Left ventricle myocardium inferior (tissue), 1 donor: ENCODE measurements at regions not wholly inside any gene's neighbourhood (a gene's known extent, or its start where the extent isn't known, plus 50 kb on each side); places are given as distances from the start of the nearest gene placed in this dataset.

Experiments used
- DNase-seq: peaks from one replicate; pipeline ENCODE4 v3.0.0-alpha.2; 2020
- H3K27ac ChIP-seq: fragments of 200-600 bp; replicated peaks from 2 replicates; pipeline ENCODE4 v1.8.0; 2021
- H3K27me3 ChIP-seq: fragments of 200-600 bp; 2 replicates; pipeline ENCODE4 v1.8.0; 2021; ENCODE audit warnings: low read depth
- H3K36me3 ChIP-seq: fragments of 200-600 bp; 2 replicates; pipeline ENCODE4 v1.8.0; 2021
- H3K4me1 ChIP-seq: fragments of 200-600 bp; 2 replicates; pipeline ENCODE4 v1.8.0; 2021
- H3K4me3 ChIP-seq: fragments of 200-600 bp; 2 replicates; pipeline ENCODE4 v1.8.0; 2021; ENCODE audit warnings: mild to moderate bottlenecking, moderate library complexity
- H3K9me3 ChIP-seq: fragments of 200-600 bp; replicated peaks from 2 replicates; pipeline ENCODE4 v1.8.0; 2021
- intact Hi-C: fragments of 100-400 bp; cut with micrococcal nuclease; formaldehyde crosslinking; loops from one replicate; pipeline ENCODE4 v1.11.0; 2022
- TF ChIP-seq, protein P1 (sequence below): fragments of 200-600 bp; IDR thresholded peaks from 2 replicates; pipeline ENCODE4 v1.8.0; 2021; ENCODE audit warnings: antibody characterized with exemption, mild to moderate bottlenecking, borderline replicate concordance
- donor health status: DM: no; HTN: yes; CAD: no; lungs with severe emphysema.

DNA sequence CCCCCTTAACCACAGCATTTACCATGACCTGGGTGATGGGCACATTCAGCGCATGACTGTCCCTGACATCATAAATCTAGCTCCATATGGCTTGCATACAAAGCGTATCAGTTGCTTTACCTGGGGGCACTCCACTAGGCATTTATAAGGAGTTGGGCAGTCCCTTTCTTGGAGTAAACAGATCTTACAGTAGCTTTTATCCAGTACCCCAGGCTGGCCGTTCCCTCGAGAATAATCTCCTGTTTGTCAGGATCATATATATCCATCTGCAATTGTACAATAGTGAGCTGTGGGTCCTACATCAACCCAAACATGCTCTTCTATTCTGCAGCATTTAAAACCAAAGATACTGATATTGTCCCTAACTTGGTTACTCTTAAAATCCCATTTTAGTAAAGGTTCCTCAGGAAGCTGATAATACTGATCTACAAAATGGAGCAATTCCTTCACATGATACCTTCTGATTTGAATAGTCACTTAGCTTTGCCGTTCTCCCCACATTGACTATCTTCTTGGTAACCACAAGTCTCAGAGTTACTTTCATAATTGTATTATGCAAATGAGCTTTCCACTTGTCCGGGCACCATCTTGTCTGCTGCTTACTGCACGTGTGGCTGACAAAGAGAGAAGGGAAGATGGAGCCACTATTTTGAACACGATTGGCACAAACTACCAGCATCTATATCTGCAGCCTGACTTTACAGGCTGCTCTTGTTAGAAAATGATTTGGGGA is 205.0 kb downstream of the CWF19L2 start:
- no peak for DNase-seq
- TF ChIP-seq, protein P1, sequence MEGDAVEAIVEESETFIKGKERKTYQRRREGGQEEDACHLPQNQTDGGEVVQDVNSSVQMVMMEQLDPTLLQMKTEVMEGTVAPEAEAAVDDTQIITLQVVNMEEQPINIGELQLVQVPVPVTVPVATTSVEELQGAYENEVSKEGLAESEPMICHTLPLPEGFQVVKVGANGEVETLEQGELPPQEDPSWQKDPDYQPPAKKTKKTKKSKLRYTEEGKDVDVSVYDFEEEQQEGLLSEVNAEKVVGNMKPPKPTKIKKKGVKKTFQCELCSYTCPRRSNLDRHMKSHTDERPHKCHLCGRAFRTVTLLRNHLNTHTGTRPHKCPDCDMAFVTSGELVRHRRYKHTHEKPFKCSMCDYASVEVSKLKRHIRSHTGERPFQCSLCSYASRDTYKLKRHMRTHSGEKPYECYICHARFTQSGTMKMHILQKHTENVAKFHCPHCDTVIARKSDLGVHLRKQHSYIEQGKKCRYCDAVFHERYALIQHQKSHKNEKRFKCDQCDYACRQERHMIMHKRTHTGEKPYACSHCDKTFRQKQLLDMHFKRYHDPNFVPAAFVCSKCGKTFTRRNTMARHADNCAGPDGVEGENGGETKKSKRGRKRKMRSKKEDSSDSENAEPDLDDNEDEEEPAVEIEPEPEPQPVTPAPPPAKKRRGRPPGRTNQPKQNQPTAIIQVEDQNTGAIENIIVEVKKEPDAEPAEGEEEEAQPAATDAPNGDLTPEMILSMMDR: no peak
- intact Hi-C loops: no loop called here
- Histone ChIP-seq H3K27ac (no peak overlapping the region), H3K36me3 (no peaks in the 10 kb centered on the region), H3K4me1 (no peaks in the 10 kb centered on the region), H3K27me3 (peaks cover 15% of the 10 kb centered on the region), H3K4me3 (no peak overlapping the region), H3K9me3 (no peaks in the 10 kb centered on the region)

DNA sequence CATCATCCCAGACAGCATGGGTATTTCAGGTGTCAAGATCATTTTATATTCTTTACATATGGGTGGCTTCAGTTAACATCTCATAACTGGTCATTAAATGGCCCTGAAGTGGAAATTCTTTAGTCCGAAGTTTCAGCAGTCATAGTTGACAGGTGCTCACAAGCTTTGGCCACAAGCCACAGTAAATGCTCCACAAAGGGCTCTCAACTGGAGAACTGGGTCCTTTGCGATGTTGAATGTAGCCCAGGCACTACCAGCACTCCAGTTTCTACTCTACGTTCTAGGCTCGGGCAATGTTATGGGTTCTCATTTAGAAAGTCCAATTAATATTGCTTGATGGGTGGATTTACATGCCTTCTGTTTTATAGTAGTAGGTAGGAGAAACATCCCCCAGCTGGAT is 206.3 kb downstream of the CWF19L2 start:
- no peaks in the 10 kb centered on the region for H3K36me3 ChIP-seq
- no peak overlapping the region for H3K4me3 ChIP-seq
- H3K9me3 ChIP-seq: no peaks in the 10 kb centered on the region
- TF ChIP-seq, protein P1: no peak
- intact Hi-C loops: no loop called here
- H3K27ac ChIP-seq: no peak overlapping the region
- peaks cover 15% of the 10 kb centered on the region for H3K27me3 ChIP-seq
- H3K4me1 ChIP-seq: no peaks in the 10 kb centered on the region
- DNase-seq: no peak

DNA sequence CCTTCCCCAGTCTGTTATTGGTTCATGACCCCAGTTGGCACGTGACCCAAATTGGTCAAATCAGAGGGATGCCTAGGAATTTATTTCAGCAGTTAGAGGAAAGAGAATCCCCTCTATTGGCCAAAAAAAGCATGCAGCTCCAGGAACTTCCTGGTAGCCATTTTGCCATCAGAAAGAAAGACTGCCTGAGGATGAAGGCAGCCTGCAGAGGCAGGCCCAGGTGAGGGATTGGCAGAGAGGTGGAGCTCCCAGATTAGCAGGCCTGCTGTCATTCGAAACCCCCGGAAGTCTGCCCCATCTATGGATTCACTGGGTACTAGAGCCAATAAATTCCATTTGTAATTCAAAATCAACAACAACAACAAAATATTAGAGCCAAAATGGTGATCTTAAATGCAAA is 207.6 kb downstream of the CWF19L2 start:
- Histone ChIP-seq H3K36me3 (no peaks in the 10 kb centered on the region), H3K27ac (no peak overlapping the region), H3K4me3 (no peak overlapping the region), H3K4me1 (no peaks in the 10 kb centered on the region), H3K27me3 (peaks cover 12% of the 10 kb centered on the region), H3K9me3 (no peaks in the 10 kb centered on the region)
- no peak for DNase-seq
- intact Hi-C loops: no loop called here
- TF ChIP-seq, protein P1: no peak

DNA sequence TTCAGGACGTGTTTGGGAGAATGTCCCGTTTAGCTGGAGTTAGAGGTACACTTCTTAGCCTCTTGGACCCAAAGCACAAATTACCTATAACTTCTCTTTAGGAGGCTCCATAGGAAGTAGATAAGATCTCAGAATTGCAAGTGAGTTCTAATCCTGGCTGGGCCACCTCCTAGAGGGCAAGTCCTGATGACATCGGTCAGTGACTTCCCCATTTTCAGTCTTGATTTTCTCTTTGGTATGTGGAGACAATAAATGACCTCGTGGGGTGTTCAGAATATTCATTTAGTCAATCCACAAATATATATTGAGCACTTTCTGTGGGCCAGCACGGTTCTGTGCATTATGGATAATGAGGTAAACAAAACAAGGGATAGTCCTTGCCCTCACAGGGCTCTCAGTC is 208.6 kb downstream of the CWF19L2 start:
- intact Hi-C loops: no loop called here
- Histone ChIP-seq H3K9me3 (no peaks in the 10 kb centered on the region), H3K4me3 (no peak overlapping the region), H3K27me3 (peaks cover 3% of the 10 kb centered on the region), H3K4me1 (no peaks in the 10 kb centered on the region), H3K36me3 (no peaks in the 10 kb centered on the region), H3K27ac (no peak overlapping the region)
- no peak for DNase-seq
- TF ChIP-seq, protein P1: no peak

DNA sequence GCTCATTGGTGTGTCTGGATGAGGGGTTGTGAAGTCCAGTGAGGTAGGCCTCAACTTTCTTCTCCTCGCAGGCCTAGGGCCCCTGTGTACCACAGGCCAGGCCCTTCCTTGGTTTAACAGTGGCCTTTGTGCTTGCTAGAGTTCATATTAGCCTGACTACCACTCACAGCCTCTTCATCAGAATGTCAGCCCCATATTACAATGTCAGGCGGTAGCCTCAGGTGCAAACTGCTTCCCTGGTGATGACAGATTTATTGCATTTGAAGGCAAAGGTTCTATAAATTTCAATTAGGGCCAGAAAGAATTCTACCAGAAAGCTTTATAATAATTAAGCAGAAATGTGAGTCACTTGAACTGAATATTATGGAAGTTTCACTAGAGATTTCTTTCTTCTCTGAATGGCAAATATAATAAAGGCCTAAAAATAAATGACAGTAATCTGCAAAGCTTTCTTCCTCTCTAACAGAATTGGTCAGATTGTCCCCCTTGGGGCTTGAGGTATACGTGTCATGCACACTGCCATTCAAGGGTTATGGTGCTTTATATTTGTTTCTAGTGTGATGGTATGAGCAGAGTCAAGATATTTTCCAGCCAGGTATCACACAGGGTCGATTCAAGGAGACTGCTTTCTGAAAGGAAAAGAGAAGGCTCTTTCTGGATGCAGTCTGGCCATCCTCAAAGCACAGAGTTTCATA is 210.3 kb downstream of the CWF19L2 start:
- intact Hi-C loops: no loop called here
- H3K4me1 ChIP-seq: no peaks in the 10 kb centered on the region
- no peaks in the 10 kb centered on the region for H3K27me3 ChIP-seq
- TF ChIP-seq, protein P1: no peak
- DNase-seq: no peak
- H3K4me3 ChIP-seq: no peak overlapping the region
- H3K9me3 ChIP-seq: no peaks in the 10 kb centered on the region
- H3K27ac ChIP-seq: no peak overlapping the region
- H3K36me3 ChIP-seq: no peaks in the 10 kb centered on the region
